H1 (cell line): ENCODE measurements at regions not wholly inside any gene's neighbourhood (a gene's known extent, or its start where the extent isn't known, plus 50 kb on each side); places are given as distances from the start of the nearest gene placed in this dataset.

ENCODE experiments used
- CTCF ChIA-PET: fragments of 300-600 bp; sonication (Branson Sonifier 250); formaldehyde crosslinking; loops from one replicate; lab custom pipeline; 2021; ENCODE audit not compliant: partially characterized antibody; lab: Charles Lee
- POLR2A ChIA-PET: fragments of 300-600 bp; sonication (Branson Sonifier 250); formaldehyde crosslinking; loops from one replicate; lab custom pipeline; 2021; ENCODE audit warnings: inconsistent platforms; ENCODE audit not compliant: partially characterized antibody; lab: Charles Lee
- DNase-seq, 2 experiments: peaks; one replicate each; pipeline versions ENCODE4 v3.0.0 to v3.0.0-alpha.2; 2010 to 2022; ENCODE audit warnings: low spot score in 2 of 2, low read depth in 1 of 2, mixed read lengths in 1 of 2
- FAIRE-seq: peaks from 2 replicates; lab custom pipeline; 2011; peaks lifted over from hg19 to GRCh38; lab: Jason Lieb, UNC
- H2AFZ ChIP-seq: 2 replicates; pipeline ENCODE4 v1.8.1; 2012; ENCODE audit warnings: low read length, inconsistent platforms
- H2AK5ac ChIP-seq: 2 replicates; pipeline ENCODE4 v1.6.1; 2013; ENCODE audit warnings: low read depth, low read length
- H2BK120ac ChIP-seq: replicated peaks from 2 replicates; pipeline ENCODE3; 2013; ENCODE audit warnings: low read depth, low read length, inconsistent platforms
- H2BK12ac ChIP-seq: 2 replicates; pipeline ENCODE4 v1.6.1; 2013; ENCODE audit warnings: low read depth, low read length
- H2BK15ac ChIP-seq: 2 replicates; pipeline ENCODE4 v1.6.1; 2013; ENCODE audit warnings: low read length
- H2BK20ac ChIP-seq: 2 replicates; pipeline ENCODE4 v1.6.1; 2013; ENCODE audit warnings: low read length
- H2BK5ac ChIP-seq: 2 replicates; pipeline ENCODE4 v1.6.1; 2013; ENCODE audit warnings: low read depth, low read length
- H3K14ac ChIP-seq: 2 replicates; pipeline ENCODE4 v1.6.1; 2013; ENCODE audit warnings: inconsistent platforms; ENCODE audit not compliant: insufficient read length
- H3K18ac ChIP-seq: 2 replicates; pipeline ENCODE4 v1.6.1; 2013; ENCODE audit warnings: low read length; ENCODE audit errors: extremely low read depth
- H3K23ac ChIP-seq: 2 replicates; pipeline ENCODE4 v1.6.1; 2013; ENCODE audit warnings: inconsistent platforms; ENCODE audit not compliant: insufficient read length
- H3K23me2 ChIP-seq: 2 replicates; pipeline ENCODE4 v1.6.1; 2013; ENCODE audit warnings: low read depth, low read length
- H3K27ac ChIP-seq: 2 replicates; pipeline ENCODE4 v1.6.1; 2011; ENCODE audit warnings: low read depth, low read length, inconsistent platforms
- H3K27me3 ChIP-seq, 4 experiments: replicated peaks in 1 of 4; 1 replicate in 1 of 4; 2 replicates in 3 of 4; pipeline versions ENCODE4 v1.6.1 to v1.8.1; 2011 to 2013; ENCODE audit warnings: low read length in 3 of 4, mild to moderate bottlenecking in 3 of 4, inconsistent platforms in 2 of 4, mixed read lengths in 2 of 4, moderate library complexity in 1 of 4; ENCODE audit not compliant: control insufficient read depth in 3 of 4, insufficient read depth in 3 of 4; ENCODE audit errors: extremely low read depth in 1 of 4
- H3K36me3 ChIP-seq, 4 experiments: 2 replicates each; pipeline versions ENCODE4 v1.6.1 to v1.8.1; 2011 to 2013; ENCODE audit warnings: mild to moderate bottlenecking in 4 of 4, low read length in 3 of 4, moderate library complexity in 2 of 4, control low read depth in 1 of 4, inconsistent platforms in 1 of 4; ENCODE audit not compliant: insufficient read depth in 4 of 4, control insufficient read depth in 2 of 4
- H3K4ac ChIP-seq: replicated peaks from 2 replicates; pipeline ENCODE3; 2013; ENCODE audit warnings: low read length, low read depth, mixed read lengths, inconsistent platforms; ENCODE audit not compliant: insufficient read length
- H3K4me1 ChIP-seq, 4 experiments: replicated peaks in 1 of 4; 1 replicate in 1 of 4; 2 replicates in 3 of 4; pipeline versions ENCODE4 v1.6.1 to v1.8.1; 2011 to 2013; ENCODE audit warnings: low read length in 3 of 4, inconsistent platforms in 2 of 4, mixed read lengths in 1 of 4; ENCODE audit not compliant: insufficient read depth in 4 of 4, control insufficient read depth in 3 of 4
- H3K4me2 ChIP-seq, 2 experiments: 2 replicates each; pipeline versions ENCODE4 v1.6.1 to v1.8.1; 2011 to 2013; ENCODE audit warnings: low read depth in 2 of 2, low read length in 2 of 2, control low read depth in 1 of 2, inconsistent platforms in 1 of 2, mild to moderate bottlenecking in 1 of 2; ENCODE audit not compliant: insufficient read depth in 1 of 2
- H3K4me3 ChIP-seq, 4 experiments: fragments of 200-600, 300-600 bp in 1 of 4; sonication (generic), shearing (Covaris generic), sonication (Bioruptor Twin) in 1 of 4; 2 replicates each; pipeline versions ENCODE4 v1.5.1 to v1.8.1; 2011 to 2016; ENCODE audit warnings: low read length in 4 of 4, low read depth in 3 of 4, control low read depth in 2 of 4, inconsistent platforms in 2 of 4, mild to moderate bottlenecking in 2 of 4, mixed read lengths in 1 of 4, moderate library complexity in 1 of 4; ENCODE audit not compliant: insufficient read depth in 2 of 4; ENCODE audit errors: extremely low read depth in 1 of 4
- H3K56ac ChIP-seq: replicated peaks from 2 replicates; pipeline ENCODE3; 2013; ENCODE audit warnings: low read depth, mild to moderate bottlenecking, mixed read lengths, low read length, inconsistent platforms; ENCODE audit not compliant: insufficient read length
- H3K79me1 ChIP-seq: 2 replicates; pipeline ENCODE4 v1.6.1; 2013; ENCODE audit warnings: low read depth, low read length, control low read depth
- H3K79me2 ChIP-seq, 2 experiments: 2 replicates each; pipeline versions ENCODE4 v1.6.1 to v1.8.1; 2012 to 2013; ENCODE audit warnings: low read length in 2 of 2, mild to moderate bottlenecking in 2 of 2, inconsistent platforms in 1 of 2; ENCODE audit not compliant: insufficient read depth in 2 of 2, control insufficient read depth in 1 of 2
- H3K9ac ChIP-seq, 4 experiments: replicated peaks in 1 of 4; 1 replicate in 1 of 4; 2 replicates in 3 of 4; pipeline versions ENCODE4 v1.6.1 to v1.8.1; 2011 to 2013; ENCODE audit warnings: low read depth in 3 of 4, low read length in 3 of 4, control low read depth in 2 of 4, mild to moderate bottlenecking in 2 of 4, moderate library complexity in 2 of 4, inconsistent platforms in 1 of 4; ENCODE audit errors: extremely low read depth in 1 of 4
- H3K9me3 ChIP-seq, 2 experiments: 2 replicates each; pipeline versions ENCODE4 v1.6.1 to v1.8.1; 2012 to 2013; ENCODE audit warnings: mild to moderate bottlenecking in 2 of 2, moderate library complexity in 2 of 2, control low read depth in 1 of 2, inconsistent platforms in 1 of 2, low read depth in 1 of 2, low read length in 1 of 2, mixed read lengths in 1 of 2; ENCODE audit not compliant: insufficient read depth in 2 of 2
- H4K20me1 ChIP-seq, 2 experiments: replicated peaks in 1 of 2; 2 replicates each; pipeline versions ENCODE3 to v1.8.1; 2011 to 2013; ENCODE audit warnings: inconsistent platforms in 2 of 2, low read length in 2 of 2, mild to moderate bottlenecking in 1 of 2; ENCODE audit not compliant: insufficient read depth in 2 of 2, control insufficient read depth in 1 of 2
- H4K5ac ChIP-seq: 2 replicates; pipeline ENCODE4 v1.6.1; 2013; ENCODE audit warnings: low read length, low read depth, mixed read lengths, inconsistent platforms; ENCODE audit not compliant: insufficient read length
- H4K8ac ChIP-seq: 2 replicates; pipeline ENCODE4 v1.8.0; 2013; ENCODE audit warnings: mild to moderate bottlenecking, moderate library complexity, low read length, inconsistent platforms; ENCODE audit not compliant: insufficient read depth; ENCODE audit errors: extremely low read depth
- H4K91ac ChIP-seq: replicated peaks from 2 replicates; pipeline ENCODE3; 2013; ENCODE audit warnings: low read length, mixed read lengths, inconsistent platforms; ENCODE audit not compliant: insufficient read length
- BRCA1 ChIP-seq: IDR thresholded peaks from 2 replicates; pipeline ENCODE4 v1.6.1; 2012; ENCODE audit warnings: low read depth, low read length, improper control_type of control experiment
- FOSL1 ChIP-seq: IDR thresholded peaks from 2 replicates; pipeline ENCODE4 v1.6.1; 2011; ENCODE audit warnings: mild to moderate bottlenecking, low read depth, low read length, moderate library complexity; ENCODE audit not compliant: insufficient read depth
- GABPA ChIP-seq: IDR thresholded peaks from 2 replicates; pipeline ENCODE4 v1.6.1; 2011; ENCODE audit warnings: mild to moderate bottlenecking, low read length, moderate library complexity, borderline replicate concordance; ENCODE audit not compliant: insufficient read depth
- NRF1 ChIP-seq: IDR thresholded peaks from 2 replicates; pipeline ENCODE4 v1.6.1; 2011; ENCODE audit warnings: mild to moderate bottlenecking, low read depth, low read length, improper control_type of control experiment
- SIN3A ChIP-seq, 2 experiments: IDR thresholded peaks in 1 of 2; conservative IDR thresholded peaks in 1 of 2; 2 replicates each; pipeline ENCODE4 v1.6.1; 2011 to 2012; ENCODE audit warnings: low read length in 2 of 2, improper control_type of control experiment in 1 of 2, low read depth in 1 of 2, mild to moderate bottlenecking in 1 of 2
- SP1 ChIP-seq: IDR thresholded peaks from 2 replicates; pipeline ENCODE4 v1.6.1; 2011; ENCODE audit warnings: low read depth, low read length
- SUZ12 ChIP-seq: fragments of 200-600 bp; sonication (generic); IDR thresholded peaks from 2 replicates; pipeline ENCODE4 v1.6.1; 2012; ENCODE audit warnings: mild to moderate bottlenecking, inconsistent platforms, low read length, moderate library complexity, mixed read lengths
- TEAD4 ChIP-seq: IDR thresholded peaks from 2 replicates; pipeline ENCODE4 v1.6.1; 2012; ENCODE audit warnings: low read depth, low read length, inconsistent platforms, mixed read lengths
- WGBS, 2 experiments: shearing (Covaris generic) in 1 of 2; methylation state at CpG; one replicate each; pipeline versions ENCODE4 v1.1.6 to v1.1.7; 2013 to 2015; ENCODE audit warnings: low lambda C conversion rate in 2 of 2, mixed read lengths in 2 of 2, inconsistent platforms in 1 of 2, low coverage in 1 of 2, missing lambda C conversion rate in 1 of 2; ENCODE audit not compliant: insufficient replicate concordance in 2 of 2, insufficient coverage in 1 of 2, insufficient read length in 1 of 2; ENCODE audit errors: extremely low coverage in 1 of 2, missing lambda C conversion rate in 1 of 2; 5-methylcytosine and 5-hydroxymethylcytosine counted together

GRCh38 chr16:11460820-11461594 lies 115.7 kb downstream of the RMI2 start:
- FAIRE-seq (no peak), DNase-seq (no peak)
- H3K9me3 ChIP-seq = no peaks in the 10 kb centered on the region
- H2BK12ac ChIP-seq = no peak overlapping the region
- no peak overlapping the region for H3K4me2 ChIP-seq
- H3K36me3 ChIP-seq = peaks cover 0 to 11% (median 2%) of the 10 kb centered on the region in 4 experiments; a peak in 1 of 8 replicates
- no peak overlapping the region for H2BK20ac ChIP-seq
- ChIA-PET POLR2A (interaction anchor here (0.7 to 1.2 kb wide), 2 partner anchors 8 to 195 kb away, joined by 3 read pairs; no protein-coding TSS in a partner anchor), CTCF (interaction anchor here (1.0 to 2.0 kb wide), 9 partner anchors 9 to 179 kb away, joined by 3 to 11 read pairs (median 4); no protein-coding TSS in a partner anchor)
- no peak overlapping the region for H4K8ac ChIP-seq
- no peak overlapping the region for H2BK15ac ChIP-seq
- no peak overlapping the region for H3K9ac ChIP-seq
- H3K4me3 ChIP-seq = no peak overlapping the region
- H3K4ac ChIP-seq = no peak overlapping the region
- no peaks in the 10 kb centered on the region for H3K79me2 ChIP-seq
- no peak overlapping the region for H2BK120ac ChIP-seq
- no peaks in the 10 kb centered on the region; the same call in 1 of the 2 replicates for H3K79me1 ChIP-seq
- no peak overlapping the region for H3K23ac ChIP-seq
- H3K23me2 ChIP-seq = no peaks in the 10 kb centered on the region
- H3K18ac ChIP-seq = no peak overlapping the region
- H3K14ac ChIP-seq = no peak overlapping the region
- H2AFZ ChIP-seq = no peak overlapping the region
- no peak for TF ChIP-seq NRF1
- no peak for TF ChIP-seq BRCA1
- no peak for TF ChIP-seq GABPA
- TF ChIP-seq SIN3A (conservative IDR thresholded peaks at IDR 0.05 in 1 of 2, IDR thresholded peaks at IDR 0.05 in 1 of 2; ENCODE audit: low read depth in 1 of 2, low read length in 2 of 2) = no peak
- no peak for TF ChIP-seq SP1
- no peak for TF ChIP-seq TEAD4
- TF ChIP-seq FOSL1 = no peak
- TF ChIP-seq SUZ12 = no peak
- 88% methylated on average over 13 of the region's 18 CpGs; no CpG with 5 or more reads in 1 of the 2 experiments for WGBS, 2 experiments
- no peak overlapping the region for H4K5ac ChIP-seq
- H4K91ac ChIP-seq = no peak overlapping the region
- H3K4me1 ChIP-seq = no peaks in the 10 kb centered on the region
- no peak overlapping the region for H3K27ac ChIP-seq
- H2AK5ac ChIP-seq = no peak overlapping the region
- no peak overlapping the region for H2BK5ac ChIP-seq
- no peak overlapping the region for H3K56ac ChIP-seq
- H3K27me3 ChIP-seq = no peaks in the 10 kb centered on the region
- peaks cover 0 to 2% of the 10 kb centered on the region in 2 experiments for H4K20me1 ChIP-seq
